Caco-2 (cell line): ENCODE measurements at regions not wholly inside any gene's neighbourhood (a gene's known extent, or its start where the extent isn't known, plus 50 kb on each side); places are given as distances from the start of the nearest gene placed in this dataset.

Source experiments
- BruUV-seq: library from RNA; stranded (reverse); fragments of 400-500 nt; replicated peaks from 2 replicates; lab custom pipeline; 2021; lab: Mats Ljungman, UMichigan
- CTCF ChIA-PET: fragments of 300-600 bp; sonication (Branson Sonifier 250); formaldehyde crosslinking; loops from one replicate; lab custom pipeline; 2022; ENCODE audit warnings: antibody characterized with exemption; lab: Charles Lee
- POLR2A ChIA-PET: fragments of 300-600 bp; sonication (Branson Sonifier 250); formaldehyde crosslinking; loops from one replicate; lab custom pipeline; 2022; ENCODE audit warnings: antibody characterized with exemption; lab: Charles Lee
- DNase-seq, 2 experiments: peaks; one replicate each; pipeline versions ENCODE4 v3.0.0 to v3.0.0-alpha.2; 2020 to 2022
- H3K27me3 ChIP-seq: replicated peaks from 2 replicates; pipeline ENCODE4 v1.6.0; 2011; ENCODE audit warnings: low read length; ENCODE audit not compliant: control insufficient read depth, insufficient read depth
- H3K36me3 ChIP-seq: 2 replicates; pipeline ENCODE4 v1.5.1; 2011; ENCODE audit warnings: low read length; ENCODE audit not compliant: control insufficient read depth, insufficient read depth
- H3K4me1 ChIP-seq: fragments of 250-450 bp; sonication (Bioruptor Pico); 2 replicates; pipeline ENCODE4 v1.5.1; 2020; ENCODE audit warnings: mild to moderate bottlenecking
- H3K4me3 ChIP-seq: 2 replicates; pipeline ENCODE4 v1.5.1; 2011; ENCODE audit warnings: low read depth, mild to moderate bottlenecking, control low read depth, low read length
- H3K9me3 ChIP-seq: fragments of 250-450 bp; sonication (Bioruptor Pico); 2 replicates; pipeline ENCODE4 v1.5.1; 2020; ENCODE audit warnings: mild to moderate bottlenecking, moderate library complexity
- H3K27ac Mint-ChIP-seq: one replicate; pipeline ENCODE4 v1.8.0; 2022; ENCODE audit warnings: mixed read lengths; ENCODE audit not compliant: unreplicated experiment
- H3K27me3 Mint-ChIP-seq: one replicate; pipeline ENCODE4 v1.8.0; 2022; ENCODE audit warnings: mixed read lengths; ENCODE audit not compliant: insufficient read depth, unreplicated experiment
- H3K36me3 Mint-ChIP-seq: one replicate; pipeline ENCODE4 v1.8.0; 2022; ENCODE audit warnings: mild to moderate bottlenecking, mixed read lengths; ENCODE audit not compliant: insufficient read depth, unreplicated experiment
- H3K4me1 Mint-ChIP-seq: one replicate; pipeline ENCODE4 v1.8.0; 2022; ENCODE audit warnings: low read depth, mixed read lengths; ENCODE audit not compliant: unreplicated experiment
- H3K4me3 Mint-ChIP-seq: one replicate; pipeline ENCODE4 v1.8.0; 2022; ENCODE audit warnings: mild to moderate bottlenecking, moderate library complexity, mixed read lengths; ENCODE audit not compliant: unreplicated experiment
- H3K9me3 Mint-ChIP-seq: one replicate; pipeline ENCODE4 v1.8.0; 2022; ENCODE audit warnings: mixed read lengths; ENCODE audit not compliant: unreplicated experiment
- intact Hi-C: fragments of 100-400 bp; cut with micrococcal nuclease; formaldehyde crosslinking; loops from one replicate; pipeline ENCODE4 v1.10.0; 2022; ENCODE audit not compliant: unreplicated experiment
- TF ChIP-seq, protein P1 (sequence below), 2 experiments: fragments of 200-600 bp in 1 of 2; IDR thresholded peaks; 1 replicate in 1 of 2; 2 replicates in 1 of 2; pipeline versions ENCODE4 v1.5.1 to v1.8.0; 2011 to 2022; ENCODE audit warnings: antibody characterized with exemption in 1 of 2, control low read depth in 1 of 2, inconsistent platforms in 1 of 2, low read depth in 1 of 2, low read length in 1 of 2, mild to moderate bottlenecking in 1 of 2, moderate library complexity in 1 of 2; ENCODE audit not compliant: insufficient read depth in 1 of 2, severe bottlenecking in 1 of 2, unreplicated experiment in 1 of 2

DNA sequence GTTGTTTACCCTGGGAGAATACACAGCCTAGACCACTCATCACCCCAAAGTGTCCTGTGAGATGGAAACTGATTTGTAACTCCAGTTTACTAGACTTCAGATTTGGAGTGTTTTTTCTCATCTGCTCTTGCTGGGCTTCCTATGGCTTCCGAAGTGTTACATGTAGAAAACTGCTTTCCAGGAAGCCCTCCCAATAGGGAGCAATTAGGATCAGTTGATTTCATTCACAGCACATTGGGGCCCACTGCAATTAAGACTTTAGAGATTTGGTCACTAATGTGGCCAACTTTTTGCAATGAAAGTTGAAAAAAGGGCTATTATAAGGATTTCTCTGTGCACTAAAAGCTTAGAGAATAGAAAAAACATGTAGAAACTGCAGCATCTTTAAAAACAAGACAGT, 656.6 kb upstream of the CHAC2 start:
- intact Hi-C loops, result no loop called here
- no peak overlapping the region for H3K27ac Mint-ChIP-seq
- POLR2A ChIA-PET, result no interaction called here
- H3K4me3 Mint-ChIP-seq, result no peak overlapping the region
- no peaks in the 10 kb centered on the region for H3K4me1 Mint-ChIP-seq
- Histone ChIP-seq H3K4me1 (no peaks in the 10 kb centered on the region), H3K27me3 (no peaks in the 10 kb centered on the region), H3K9me3 (no peaks in the 10 kb centered on the region), H3K36me3 (no peaks in the 10 kb centered on the region), H3K4me3 (no peak overlapping the region)
- no peak for DNase-seq
- TF ChIP-seq, protein P1, sequence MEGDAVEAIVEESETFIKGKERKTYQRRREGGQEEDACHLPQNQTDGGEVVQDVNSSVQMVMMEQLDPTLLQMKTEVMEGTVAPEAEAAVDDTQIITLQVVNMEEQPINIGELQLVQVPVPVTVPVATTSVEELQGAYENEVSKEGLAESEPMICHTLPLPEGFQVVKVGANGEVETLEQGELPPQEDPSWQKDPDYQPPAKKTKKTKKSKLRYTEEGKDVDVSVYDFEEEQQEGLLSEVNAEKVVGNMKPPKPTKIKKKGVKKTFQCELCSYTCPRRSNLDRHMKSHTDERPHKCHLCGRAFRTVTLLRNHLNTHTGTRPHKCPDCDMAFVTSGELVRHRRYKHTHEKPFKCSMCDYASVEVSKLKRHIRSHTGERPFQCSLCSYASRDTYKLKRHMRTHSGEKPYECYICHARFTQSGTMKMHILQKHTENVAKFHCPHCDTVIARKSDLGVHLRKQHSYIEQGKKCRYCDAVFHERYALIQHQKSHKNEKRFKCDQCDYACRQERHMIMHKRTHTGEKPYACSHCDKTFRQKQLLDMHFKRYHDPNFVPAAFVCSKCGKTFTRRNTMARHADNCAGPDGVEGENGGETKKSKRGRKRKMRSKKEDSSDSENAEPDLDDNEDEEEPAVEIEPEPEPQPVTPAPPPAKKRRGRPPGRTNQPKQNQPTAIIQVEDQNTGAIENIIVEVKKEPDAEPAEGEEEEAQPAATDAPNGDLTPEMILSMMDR (IDR thresholded peaks at IDR 0.05; ENCODE audit: insufficient read depth in 1 of 2, low read depth in 1 of 2, low read length in 1 of 2, severe bottlenecking in 1 of 2, unreplicated experiment in 1 of 2), result no peak
- H3K36me3 Mint-ChIP-seq, result no peaks in the 10 kb centered on the region
- CTCF ChIA-PET, result no interaction called here
- H3K9me3 Mint-ChIP-seq, result peaks cover 12% of the 10 kb centered on the region
- BruUV-seq, result no TSS peak
- no peaks in the 10 kb centered on the region for H3K27me3 Mint-ChIP-seq

DNA sequence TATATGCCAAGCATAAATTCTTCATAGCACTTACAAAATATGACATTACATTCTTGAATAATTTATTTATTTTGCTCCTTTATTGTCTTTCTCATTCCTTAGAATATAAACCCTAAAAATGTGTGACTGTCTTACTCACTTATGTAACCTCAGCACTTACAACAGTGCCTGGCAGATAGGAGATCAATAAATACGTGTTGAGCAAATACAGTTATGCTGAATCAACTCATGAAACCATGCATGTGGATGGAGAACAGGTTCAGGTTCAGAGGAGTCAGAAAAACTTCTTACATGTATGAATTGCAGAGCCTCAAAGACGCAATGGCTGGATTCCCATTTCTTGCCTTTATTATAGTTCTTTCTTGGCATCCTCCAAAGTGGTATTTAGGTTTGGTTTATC, 659.4 kb upstream of the CHAC2 start:
- POLR2A ChIA-PET, result no interaction called here
- peaks cover 12% of the 10 kb centered on the region for H3K9me3 Mint-ChIP-seq
- H3K4me1 Mint-ChIP-seq, result peaks cover 13% of the 10 kb centered on the region
- peaks cover 3% of the 10 kb centered on the region; the same call in 1 of the 2 replicates for H3K9me3 ChIP-seq
- no peak overlapping the region for H3K4me3 Mint-ChIP-seq
- DNase-seq, result no peak
- no peaks in the 10 kb centered on the region for H3K36me3 Mint-ChIP-seq
- H3K27me3 Mint-ChIP-seq, result no peaks in the 10 kb centered on the region
- no peaks in the 10 kb centered on the region for H3K36me3 ChIP-seq
- peaks cover 18% of the 10 kb centered on the region for H3K4me1 ChIP-seq
- TF ChIP-seq, protein P1 (IDR thresholded peaks at IDR 0.05; ENCODE audit: insufficient read depth in 1 of 2, low read depth in 1 of 2, low read length in 1 of 2, severe bottlenecking in 1 of 2, unreplicated experiment in 1 of 2), result no peak
- CTCF ChIA-PET, result no interaction called here
- intact Hi-C loops, result no loop called here
- no peak overlapping the region for H3K27ac Mint-ChIP-seq
- H3K27me3 ChIP-seq, result no peaks in the 10 kb centered on the region
- no peak overlapping the region for H3K4me3 ChIP-seq
- BruUV-seq, result no TSS peak

DNA sequence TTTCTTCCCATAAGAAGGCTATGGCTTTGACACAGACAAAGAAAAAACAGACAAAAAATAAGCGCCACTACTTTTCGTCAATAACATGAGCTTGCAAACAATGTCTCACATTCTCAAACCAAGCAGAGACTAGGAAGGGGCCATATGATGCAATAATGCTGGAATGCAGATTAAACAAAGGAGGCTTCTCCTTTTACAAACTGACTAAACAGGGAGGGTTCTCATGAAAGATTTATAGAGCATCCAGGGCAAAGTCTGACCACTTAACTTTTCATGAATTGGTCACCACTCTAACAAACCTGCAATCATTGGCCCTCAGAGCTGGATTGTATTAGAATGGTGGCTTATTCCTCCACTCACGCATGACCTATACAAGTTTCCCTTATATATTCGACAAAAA, 663.3 kb upstream of the CHAC2 start:
- DNase-seq, result peak; percentile 39 to 60
- no peak overlapping the region for H3K4me3 Mint-ChIP-seq
- no peaks in the 10 kb centered on the region for H3K9me3 Mint-ChIP-seq
- intact Hi-C loops, result loop anchor here (2.0 kb wide), 1 partner anchor 75 kb away; no protein-coding TSS in a partner anchor
- TF ChIP-seq, protein P1 (IDR thresholded peaks at IDR 0.05; ENCODE audit: insufficient read depth in 1 of 2, low read depth in 1 of 2, low read length in 1 of 2, severe bottlenecking in 1 of 2, unreplicated experiment in 1 of 2), result no peak
- no peak overlapping the region for H3K4me3 ChIP-seq
- ChIA-PET CTCF (no interaction called here), POLR2A (no interaction called here)
- no peaks in the 10 kb centered on the region for H3K27me3 ChIP-seq
- H3K4me1 ChIP-seq, result peaks cover 25% of the 10 kb centered on the region
- H3K36me3 Mint-ChIP-seq, result no peaks in the 10 kb centered on the region
- no peaks in the 10 kb centered on the region for H3K36me3 ChIP-seq
- H3K9me3 ChIP-seq, result peaks cover 3% of the 10 kb centered on the region; the same call in 1 of the 2 replicates
- H3K27me3 Mint-ChIP-seq, result no peaks in the 10 kb centered on the region
- peaks cover 17% of the 10 kb centered on the region for H3K4me1 Mint-ChIP-seq
- H3K27ac Mint-ChIP-seq, result peak overlapping the region; percentile 77
- BruUV-seq, result no TSS peak
